Fibroblast of lung (primary cell): ENCODE measurements at regions not wholly inside any gene's neighbourhood (a gene's known extent, or its start where the extent isn't known, plus 50 kb on each side); places are given as distances from the start of the nearest gene placed in this dataset.

Experiments
- CTCF ChIP-seq, 2 donors: IDR thresholded peaks in 1 of 2; conservative IDR thresholded peaks in 1 of 2; 1 replicate in 1 of 2; 2 replicates in 1 of 2; pipeline ENCODE4 v1.5.1; 2011 to 2012; ENCODE audit warnings: low read length in 2 of 2, control low read depth in 1 of 2, inconsistent platforms in 1 of 2, low read depth in 1 of 2, mild to moderate bottlenecking in 1 of 2
- EZH2 ChIP-seq: IDR thresholded peaks from 2 replicates; pipeline ENCODE4 v1.5.1; 2012; ENCODE audit warnings: low read length, control low read depth, mild to moderate bottlenecking; ENCODE audit errors: missing control alignments

GRCh38 chr2:49772299-49772970 is 618.1 kb upstream of the FSHR start:
- TF ChIP-seq CTCF (conservative IDR thresholded peaks at IDR 0.05 in 1 of 2, IDR thresholded peaks at IDR 0.05 in 1 of 2; ENCODE audit: low read depth in 1 of 2, low read length in 2 of 2): no peak
- TF ChIP-seq EZH2: no peak
